Activated CD4-positive, alpha-beta T cell treated with anti-CD3 and anti-CD28 coated beads, Interleukin-2, amount 10 ng/mL, durations not matched to agents 24 days and 14 days (primary cell): ENCODE measurements at regions not wholly inside any gene's neighbourhood (a gene's known extent, or its start where the extent isn't known, plus 50 kb on each side); places are given as distances from the start of the nearest gene placed in this dataset.

Experiments used
- DNase-seq: peaks from one replicate; pipeline ENCODE4 v3.0.0; 2022
- H3K27ac Mint-ChIP-seq: one replicate; pipeline ENCODE4 v1.8.0; 2022; ENCODE audit warnings: mild to moderate bottlenecking, mixed read lengths
- H3K27me3 Mint-ChIP-seq: one replicate; pipeline ENCODE4 v1.8.0; 2022; ENCODE audit warnings: mixed read lengths
- H3K36me3 Mint-ChIP-seq: one replicate; pipeline ENCODE4 v1.8.0; 2022; ENCODE audit warnings: low read depth, mild to moderate bottlenecking, mixed read lengths
- H3K4me1 Mint-ChIP-seq: one replicate; pipeline ENCODE4 v1.8.0; 2021; ENCODE audit warnings: mixed read lengths
- H3K4me3 Mint-ChIP-seq: one replicate; pipeline ENCODE4 v1.8.0; 2022; ENCODE audit warnings: mild to moderate bottlenecking, moderate library complexity, mixed read lengths
- H3K9me3 Mint-ChIP-seq: one replicate; pipeline ENCODE4 v1.8.0; 2021; ENCODE audit warnings: mixed read lengths
- intact Hi-C: fragments of 100-400 bp; cut with micrococcal nuclease; formaldehyde crosslinking; loops from one replicate; pipeline ENCODE4 v1.15.1; 2023

DNA sequence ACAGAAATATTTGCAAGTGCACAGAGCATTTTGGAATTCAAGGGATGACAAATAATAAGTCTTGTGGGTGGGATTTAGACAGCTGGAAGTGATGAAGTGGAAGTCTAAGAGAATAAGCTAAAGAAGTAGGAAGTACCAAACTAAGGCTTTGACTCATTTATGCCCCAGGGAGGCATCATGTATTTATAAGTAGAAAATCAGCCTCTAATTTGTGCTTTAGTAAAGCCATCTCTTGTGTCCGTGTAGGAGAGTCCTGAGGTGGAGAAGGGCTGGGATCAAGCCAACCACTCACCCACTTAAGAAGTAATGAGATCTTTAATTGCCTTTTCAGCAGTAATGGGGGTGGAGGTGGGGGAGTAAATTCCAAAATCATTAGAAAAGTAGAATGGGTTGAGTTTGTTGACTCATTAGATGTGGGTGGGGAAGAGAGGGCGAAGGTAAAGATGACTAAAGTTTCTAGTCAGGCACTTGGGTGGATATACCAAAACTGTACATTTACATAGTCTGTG is 356.7 kb downstream of the STIM2 start:
- no peak for DNase-seq
- Mint-ChIP-seq H3K9me3 (no peaks in the 10 kb centered on the region), H3K36me3 (no peaks in the 10 kb centered on the region), H3K27me3 (no peaks in the 10 kb centered on the region), H3K27ac (no peak overlapping the region), H3K4me3 (no peak overlapping the region), H3K4me1 (peaks cover 2% of the 10 kb centered on the region)
- intact Hi-C loops, result no loop called here

GRCh38 chr4:27218013-27218412 is 357.4 kb downstream of the STIM2 start:
- no peak for DNase-seq
- Mint-ChIP-seq H3K36me3 (no peaks in the 10 kb centered on the region), H3K27ac (no peak overlapping the region), H3K4me3 (no peak overlapping the region), H3K9me3 (no peaks in the 10 kb centered on the region), H3K4me1 (peaks cover 2% of the 10 kb centered on the region), H3K27me3 (no peaks in the 10 kb centered on the region)
- intact Hi-C loops, result no loop called here

- no peak for DNase-seq
- Mint-ChIP-seq H3K36me3 (no peaks in the 10 kb centered on the region), H3K27ac (no peak overlapping the region), H3K4me1 (no peaks in the 10 kb centered on the region), H3K4me3 (no peak overlapping the region), H3K9me3 (no peaks in the 10 kb centered on the region), H3K27me3 (no peaks in the 10 kb centered on the region)
- intact Hi-C loops, result no loop called here
These were observed 362.7 kb downstream of the STIM2 start for GRCh38 chr4:27223326-27223725.

- Mint-ChIP-seq H3K4me3 (no peak overlapping the region), H3K9me3 (no peaks in the 10 kb centered on the region), H3K36me3 (no peaks in the 10 kb centered on the region), H3K27me3 (no peaks in the 10 kb centered on the region), H3K4me1 (no peaks in the 10 kb centered on the region), H3K27ac (no peak overlapping the region)
- DNase-seq, result no peak
- intact Hi-C loops, result no loop called here
These were observed 372.9 kb downstream of the STIM2 start for GRCh38 chr4:27233531-27233930.

DNA sequence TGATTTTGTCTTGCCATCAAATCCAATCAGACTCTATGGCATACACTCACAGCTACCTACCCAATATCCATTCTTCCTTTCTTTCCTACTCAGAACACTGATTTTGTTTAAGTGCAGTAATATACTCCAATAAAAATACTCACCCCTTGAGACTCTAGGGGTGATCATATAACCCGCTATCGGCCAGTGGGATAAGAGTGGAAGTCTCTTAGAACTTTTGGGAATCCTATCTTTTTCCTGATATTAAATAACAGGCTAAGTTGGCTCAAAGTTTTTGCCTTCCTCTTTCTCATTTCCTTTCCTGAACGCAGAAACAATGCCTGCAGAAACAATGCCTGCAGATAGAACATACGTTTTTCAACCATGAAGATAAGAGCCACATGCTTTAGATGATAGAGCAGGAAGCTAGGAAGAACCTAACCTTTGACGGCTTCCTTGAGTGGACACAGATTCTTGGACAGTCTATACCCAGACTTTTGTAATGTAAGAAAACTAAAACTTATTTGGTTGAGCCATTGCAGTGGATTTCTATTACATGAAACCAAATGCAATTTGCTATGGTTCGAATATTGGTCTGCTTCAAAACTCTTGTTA is 373.8 kb downstream of the STIM2 start:
- Mint-ChIP-seq H3K9me3 (no peaks in the 10 kb centered on the region), H3K27me3 (no peaks in the 10 kb centered on the region), H3K4me3 (no peak overlapping the region), H3K36me3 (no peaks in the 10 kb centered on the region), H3K27ac (no peak overlapping the region), H3K4me1 (no peaks in the 10 kb centered on the region)
- DNase-seq, result no peak
- intact Hi-C loops, result no loop called here

- Mint-ChIP-seq H3K4me1 (no peaks in the 10 kb centered on the region), H3K4me3 (no peak overlapping the region), H3K36me3 (no peaks in the 10 kb centered on the region), H3K27ac (no peak overlapping the region), H3K9me3 (no peaks in the 10 kb centered on the region), H3K27me3 (no peaks in the 10 kb centered on the region)
- intact Hi-C loops, result no loop called here
- DNase-seq, result no peak
These were observed 379.0 kb downstream of the STIM2 start for GRCh38 chr4:27239641-27240040.

DNA sequence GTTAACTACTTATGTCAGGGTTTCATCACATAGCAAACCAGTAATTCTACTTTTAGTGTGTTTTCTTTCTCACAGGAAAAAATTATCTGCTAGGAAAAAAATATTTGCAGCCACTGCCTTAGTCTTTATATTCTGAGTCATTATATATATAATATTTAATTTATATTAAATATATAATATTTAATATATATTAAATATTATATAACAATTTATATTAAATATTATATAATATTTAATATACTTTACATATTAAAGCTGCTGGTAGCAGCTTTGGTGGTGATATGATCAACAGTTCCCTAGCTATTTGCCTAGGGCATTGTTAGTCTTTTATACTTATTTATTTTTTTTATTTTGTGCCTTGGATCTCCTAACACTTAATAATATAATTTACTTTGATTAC is 381.6 kb downstream of the STIM2 start:
- Mint-ChIP-seq H3K4me3 (no peak overlapping the region), H3K4me1 (no peaks in the 10 kb centered on the region), H3K27me3 (no peaks in the 10 kb centered on the region), H3K9me3 (no peaks in the 10 kb centered on the region), H3K36me3 (no peaks in the 10 kb centered on the region), H3K27ac (no peak overlapping the region)
- no peak for DNase-seq
- intact Hi-C loops, result no loop called here

- DNase-seq, result no peak
- Mint-ChIP-seq H3K4me1 (no peaks in the 10 kb centered on the region), H3K4me3 (no peak overlapping the region), H3K27me3 (no peaks in the 10 kb centered on the region), H3K36me3 (no peaks in the 10 kb centered on the region), H3K27ac (no peak overlapping the region), H3K9me3 (no peaks in the 10 kb centered on the region)
- intact Hi-C loops, result no loop called here
These were observed 384.6 kb downstream of the STIM2 start for GRCh38 chr4:27245216-27245615.

DNA sequence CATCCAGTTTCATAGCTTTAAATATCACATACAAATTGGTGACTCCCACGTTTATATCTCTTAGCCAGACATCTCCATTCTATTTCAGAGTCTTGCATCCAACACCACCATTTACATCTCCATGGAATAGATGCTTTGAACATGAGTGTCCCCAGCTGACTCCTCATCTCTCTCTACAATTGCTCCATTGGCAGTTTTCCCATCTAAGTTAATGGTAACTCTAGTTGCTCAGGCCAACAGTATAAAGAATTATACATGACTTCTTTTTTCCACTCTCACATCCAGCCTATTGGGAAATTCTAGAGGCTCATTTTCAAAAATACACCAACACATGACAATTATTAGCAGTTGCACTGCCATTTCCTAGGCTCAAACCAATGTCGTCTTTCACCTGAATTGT is 388.2 kb downstream of the STIM2 start:
- intact Hi-C loops, result no loop called here
- H3K36me3 Mint-ChIP-seq, result no peaks in the 10 kb centered on the region
- DNase-seq, result no peak
- H3K4me3 Mint-ChIP-seq, result no peak overlapping the region
- H3K27ac Mint-ChIP-seq, result no peak overlapping the region
- H3K4me1 Mint-ChIP-seq, result no peaks in the 10 kb centered on the region
- H3K9me3 Mint-ChIP-seq, result no peaks in the 10 kb centered on the region
- no peaks in the 10 kb centered on the region for H3K27me3 Mint-ChIP-seq

- Mint-ChIP-seq H3K9me3 (peaks cover 3% of the 10 kb centered on the region), H3K27ac (no peak overlapping the region), H3K36me3 (no peaks in the 10 kb centered on the region), H3K4me1 (no peaks in the 10 kb centered on the region), H3K27me3 (no peaks in the 10 kb centered on the region), H3K4me3 (no peak overlapping the region)
- intact Hi-C loops, result no loop called here
- no peak for DNase-seq
These were observed 391.1 kb downstream of the STIM2 start for GRCh38 chr4:27251771-27252170.

- no peaks in the 10 kb centered on the region for H3K36me3 Mint-ChIP-seq
- H3K4me1 Mint-ChIP-seq, result no peaks in the 10 kb centered on the region
- no peak overlapping the region for H3K4me3 Mint-ChIP-seq
- H3K9me3 Mint-ChIP-seq, result no peaks in the 10 kb centered on the region
- H3K27ac Mint-ChIP-seq, result no peak overlapping the region
- no peak for DNase-seq
- H3K27me3 Mint-ChIP-seq, result no peaks in the 10 kb centered on the region
- intact Hi-C loops, result no loop called here
These were observed 406.8 kb downstream of the STIM2 start for GRCh38 chr4:27267339-27267969.

DNA sequence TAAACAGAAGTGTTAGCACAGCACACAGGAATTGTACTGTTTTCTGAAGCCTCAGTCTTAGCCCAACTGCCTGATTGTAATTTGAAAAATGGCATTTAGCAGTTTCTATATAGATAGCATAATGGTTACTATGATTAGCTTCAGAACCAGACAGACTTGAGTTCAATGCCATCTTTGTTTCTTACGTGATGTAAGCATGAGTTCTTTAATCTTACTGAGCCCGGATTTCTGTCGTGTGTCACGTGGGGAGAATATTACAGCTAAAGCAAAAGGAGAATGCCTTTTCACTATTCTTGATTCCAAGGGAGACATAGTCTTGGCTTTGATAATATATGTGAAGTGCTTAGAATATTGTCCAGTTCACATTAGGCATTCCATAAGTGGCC is 407.3 kb downstream of the STIM2 start:
- Mint-ChIP-seq H3K4me3 (no peak overlapping the region), H3K27me3 (no peaks in the 10 kb centered on the region), H3K9me3 (no peaks in the 10 kb centered on the region), H3K36me3 (no peaks in the 10 kb centered on the region), H3K4me1 (no peaks in the 10 kb centered on the region), H3K27ac (no peak overlapping the region)
- no peak for DNase-seq
- intact Hi-C loops, result no loop called here

- Mint-ChIP-seq H3K27me3 (no peaks in the 10 kb centered on the region), H3K36me3 (no peaks in the 10 kb centered on the region), H3K4me3 (no peak overlapping the region), H3K4me1 (no peaks in the 10 kb centered on the region), H3K9me3 (peaks cover 3% of the 10 kb centered on the region), H3K27ac (no peak overlapping the region)
- intact Hi-C loops, result no loop called here
- DNase-seq, result no peak
These were observed 409.8 kb downstream of the STIM2 start for GRCh38 chr4:27270435-27270834.

- Mint-ChIP-seq H3K9me3 (peaks cover 3% of the 10 kb centered on the region), H3K36me3 (no peaks in the 10 kb centered on the region), H3K27me3 (no peaks in the 10 kb centered on the region), H3K4me1 (no peaks in the 10 kb centered on the region), H3K27ac (no peak overlapping the region), H3K4me3 (no peak overlapping the region)
- intact Hi-C loops, result no loop called here
- no peak for DNase-seq
These were observed 410.9 kb downstream of the STIM2 start for GRCh38 chr4:27271555-27271954.

GRCh38 chr4:27272217-27272616 is 411.6 kb downstream of the STIM2 start:
- intact Hi-C loops, result no loop called here
- Mint-ChIP-seq H3K4me1 (no peaks in the 10 kb centered on the region), H3K27me3 (no peaks in the 10 kb centered on the region)

More at GRCh38 chr4:27272217-27272616, 411.6 kb downstream of the STIM2 start:
- H3K27ac Mint-ChIP-seq, result no peak overlapping the region
- H3K4me3 Mint-ChIP-seq, result no peak overlapping the region
- peaks cover 3% of the 10 kb centered on the region for H3K9me3 Mint-ChIP-seq
- no peak for DNase-seq
- H3K36me3 Mint-ChIP-seq, result no peaks in the 10 kb centered on the region
